ENCODE measurements at regions not wholly inside any gene's neighbourhood (a gene's known extent, or its start where the extent isn't known, plus 50 kb on each side); places are given as distances from the start of the nearest gene placed in this dataset.
A peak's percentile ranks its signal among the peaks of the same experiment; 100 is the strongest.

- no peak for DNase-seq
These were observed 267.1 kb downstream of the ADGB start for GRCh38 chr6:146865756-146866379.

DNA sequence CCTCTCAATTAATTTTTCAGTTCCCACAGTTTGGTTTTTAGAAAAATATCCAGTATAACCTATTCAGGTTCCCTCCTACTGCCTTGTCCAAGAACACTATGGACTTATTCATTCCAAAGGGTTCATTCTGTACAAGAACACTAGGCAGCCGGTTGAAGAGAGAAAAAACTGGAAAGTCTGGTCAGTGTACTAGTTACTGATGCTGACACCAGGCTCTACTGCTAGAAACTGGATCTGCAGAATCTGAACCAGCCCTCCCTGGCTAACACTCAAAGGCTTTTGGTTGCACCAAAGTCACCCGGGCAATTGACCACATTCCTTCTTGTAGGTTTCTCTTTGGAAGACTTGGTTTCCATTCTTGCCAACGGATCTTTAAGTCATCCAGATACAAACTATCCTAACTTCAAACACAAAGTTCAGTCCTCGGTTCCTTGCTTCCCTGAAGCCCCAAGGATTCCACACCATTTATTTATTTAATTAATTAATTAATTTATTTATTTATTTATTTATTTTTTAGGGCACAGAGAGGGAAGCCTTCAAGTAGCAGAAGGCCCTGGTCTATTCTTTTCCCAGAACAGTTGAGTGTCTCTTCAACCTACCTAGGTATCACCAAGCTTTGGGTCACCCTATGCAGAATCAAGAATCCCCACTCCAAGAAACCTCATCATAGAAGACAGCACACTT, 268.1 kb downstream of the ADGB start:
- DNase-seq: no peak

DNA sequence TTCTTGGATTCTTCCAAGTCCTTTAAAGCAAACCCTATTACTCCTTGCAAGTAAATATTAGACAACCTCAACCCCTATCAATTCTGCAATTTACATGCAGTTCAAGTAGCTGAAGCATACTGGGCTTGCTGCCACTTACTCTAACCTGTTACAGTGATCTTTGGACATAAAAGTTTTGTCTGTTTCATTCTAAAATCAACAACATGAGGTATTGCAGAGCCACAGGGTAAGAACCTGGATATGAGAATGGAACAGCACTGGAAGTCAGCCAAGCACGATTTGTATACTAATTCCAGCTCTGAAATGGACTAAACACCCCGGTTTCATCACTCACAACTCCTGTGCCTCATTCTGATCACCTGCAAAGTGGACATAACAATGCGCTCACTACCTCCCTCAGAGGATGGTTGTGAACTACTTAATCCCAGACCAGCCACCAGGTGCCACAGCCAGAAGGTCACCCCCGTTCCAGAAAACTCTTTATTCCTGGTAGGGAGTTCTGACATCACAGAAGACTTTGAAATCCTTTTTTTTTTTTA, 270.0 kb downstream of the ADGB start:
- no peak for DNase-seq

DNA sequence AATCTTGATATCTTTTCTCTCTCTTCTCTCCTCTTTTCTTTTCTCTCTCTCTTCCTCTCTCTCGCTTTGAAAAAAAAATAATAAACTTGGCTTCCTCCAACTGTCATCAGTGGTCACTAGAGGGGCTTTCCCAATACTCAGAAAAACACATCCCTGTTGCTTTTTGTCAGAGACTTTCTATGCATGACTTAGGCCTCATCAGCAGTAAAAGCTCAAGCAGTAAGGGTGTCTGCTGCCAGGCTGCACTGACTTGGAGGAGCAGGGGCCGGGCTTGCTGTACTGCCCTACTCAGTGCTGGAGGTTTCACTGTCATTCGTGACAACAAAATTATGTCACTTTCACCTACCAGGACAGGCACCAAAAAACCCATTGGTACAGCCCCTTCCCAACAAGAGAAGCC, 272.0 kb downstream of the ADGB start:
- peak; percentile 39 for DNase-seq

DNA sequence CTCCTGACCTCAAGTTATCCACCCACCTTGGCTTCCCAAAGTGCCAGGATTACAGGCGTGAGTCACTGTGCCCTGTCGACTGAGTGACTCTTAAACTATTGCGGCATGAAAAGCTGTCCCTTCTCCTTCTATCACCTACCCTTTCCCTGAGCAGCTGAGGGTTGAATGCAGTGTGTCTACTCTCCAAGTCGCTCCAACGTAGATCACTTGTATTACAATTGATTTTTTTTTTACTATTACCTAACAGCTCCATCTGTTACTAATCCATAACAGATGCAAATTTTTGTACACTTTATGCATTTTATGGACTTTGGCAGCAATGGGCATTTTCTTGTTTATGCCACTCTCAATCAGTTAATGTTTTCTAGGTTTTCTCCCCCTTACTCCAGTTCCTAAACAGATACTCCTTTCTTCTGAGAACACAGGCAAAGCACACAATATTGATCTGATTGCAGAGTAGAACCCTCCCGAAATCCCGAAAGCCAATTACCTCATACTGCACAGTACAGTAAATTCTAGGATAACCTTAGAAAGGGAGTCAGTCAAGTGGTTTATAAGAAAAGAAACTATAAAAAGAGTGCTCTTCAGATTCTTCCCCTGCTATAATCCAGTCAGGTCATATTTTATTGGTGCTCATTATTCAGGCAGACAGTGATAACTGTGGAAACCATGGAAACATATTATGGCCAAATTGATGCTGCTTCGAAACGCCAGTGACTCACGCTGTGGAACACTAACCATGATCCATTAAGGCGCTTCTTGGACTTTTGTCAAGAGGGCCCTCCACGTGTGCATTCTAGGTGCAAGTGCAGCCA, 273.0 kb downstream of the ADGB start:
- DNase-seq: no peak

DNA sequence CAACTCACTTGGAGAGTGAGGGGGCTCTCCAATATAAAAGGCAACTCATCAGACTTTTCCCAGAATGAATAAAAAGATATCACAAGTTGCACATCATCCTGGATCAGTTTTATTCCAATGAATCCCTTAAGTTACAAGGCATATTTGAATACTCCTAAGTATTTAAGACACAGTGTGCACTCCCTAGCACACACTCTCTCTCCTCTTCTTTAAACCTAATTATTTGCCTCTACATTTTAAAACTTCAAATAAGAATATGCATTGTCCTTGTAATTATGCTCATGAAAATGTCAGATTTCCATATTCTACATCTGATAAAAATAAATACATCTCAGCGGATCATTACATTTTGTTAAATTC, 273.6 kb downstream of the ADGB start:
- no peak for DNase-seq

DNA sequence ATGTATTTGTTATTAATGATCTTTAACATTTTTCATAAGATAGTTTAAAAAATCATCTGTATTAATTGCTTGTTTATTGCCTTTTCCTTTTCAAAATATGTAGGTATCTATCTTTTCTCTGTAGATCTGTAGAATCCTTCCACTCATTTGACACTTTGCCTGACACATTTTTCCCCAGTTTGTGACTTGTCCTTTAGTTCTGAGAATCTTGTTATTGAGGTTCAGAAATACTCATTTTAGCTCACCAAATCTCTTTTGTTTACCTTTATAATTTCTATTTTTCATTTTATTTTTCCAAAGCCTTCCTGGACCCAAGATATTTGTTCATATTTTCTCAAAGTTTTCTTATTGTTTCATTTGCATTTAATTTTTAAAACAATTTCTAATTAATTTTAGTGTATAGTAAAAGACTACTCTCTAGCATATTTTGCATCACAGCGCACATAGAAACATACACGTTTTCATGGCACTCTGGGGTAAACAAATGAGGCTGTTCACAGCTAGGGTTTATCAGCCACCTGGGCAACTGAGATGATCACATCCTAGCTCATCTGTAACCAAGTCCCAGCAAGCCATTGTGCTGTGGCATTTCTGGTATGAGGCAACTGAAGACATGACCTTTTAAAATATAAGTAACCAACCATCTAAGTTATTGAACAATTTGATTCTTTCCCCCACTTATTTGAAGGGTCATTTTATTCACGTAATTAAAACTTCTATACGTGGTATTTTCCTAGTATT, 275.7 kb downstream of the ADGB start:
- no peak for DNase-seq

GRCh38 chr6:146875927-146876270, 277.1 kb downstream of the ADGB start:
- DNase-seq: no peak

GRCh38 chr6:146876271-146877151, 277.7 kb downstream of the ADGB start:
- peak; percentile 88 for DNase-seq

DNA sequence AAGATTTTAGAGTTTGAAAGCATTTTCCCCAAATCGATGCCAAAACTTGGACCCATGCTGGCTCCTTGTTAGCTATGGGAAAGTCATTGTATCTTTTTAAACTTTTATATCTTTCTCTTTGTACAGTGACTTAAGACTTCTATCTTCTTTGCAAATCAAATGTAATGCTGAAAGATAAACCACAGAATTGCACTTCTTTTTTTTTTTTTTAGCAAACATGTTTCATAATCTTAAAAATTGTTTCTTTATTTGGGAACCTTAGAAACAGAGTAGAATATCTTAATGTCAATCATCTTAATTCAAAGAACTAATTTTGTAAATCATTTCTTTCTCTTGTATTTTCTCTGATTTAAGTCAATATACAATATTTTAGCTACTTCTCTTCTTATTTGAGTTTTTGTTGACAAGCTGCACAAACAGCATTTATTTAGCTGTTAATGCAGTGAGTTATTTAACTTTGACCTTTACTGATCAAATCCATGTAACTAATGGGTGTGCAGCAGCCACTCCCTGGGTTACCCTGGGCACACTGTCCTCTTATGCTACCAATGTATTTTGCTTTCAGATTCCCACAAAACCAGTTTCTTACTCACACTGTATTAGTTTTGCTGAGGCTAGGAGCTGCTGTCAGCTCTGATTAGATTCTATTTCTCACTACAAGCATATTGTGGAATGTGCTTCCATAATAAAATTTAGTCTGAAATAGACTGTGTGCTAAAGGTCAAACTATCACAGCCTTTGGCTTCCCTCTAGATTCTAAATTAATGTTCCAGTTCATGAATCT, 279.6 kb downstream of the ADGB start:
- peak; percentile 65 for DNase-seq

- DNase-seq: peak; percentile 49
These were observed 280.2 kb downstream of the ADGB start for GRCh38 chr6:146878952-146879340.

DNA sequence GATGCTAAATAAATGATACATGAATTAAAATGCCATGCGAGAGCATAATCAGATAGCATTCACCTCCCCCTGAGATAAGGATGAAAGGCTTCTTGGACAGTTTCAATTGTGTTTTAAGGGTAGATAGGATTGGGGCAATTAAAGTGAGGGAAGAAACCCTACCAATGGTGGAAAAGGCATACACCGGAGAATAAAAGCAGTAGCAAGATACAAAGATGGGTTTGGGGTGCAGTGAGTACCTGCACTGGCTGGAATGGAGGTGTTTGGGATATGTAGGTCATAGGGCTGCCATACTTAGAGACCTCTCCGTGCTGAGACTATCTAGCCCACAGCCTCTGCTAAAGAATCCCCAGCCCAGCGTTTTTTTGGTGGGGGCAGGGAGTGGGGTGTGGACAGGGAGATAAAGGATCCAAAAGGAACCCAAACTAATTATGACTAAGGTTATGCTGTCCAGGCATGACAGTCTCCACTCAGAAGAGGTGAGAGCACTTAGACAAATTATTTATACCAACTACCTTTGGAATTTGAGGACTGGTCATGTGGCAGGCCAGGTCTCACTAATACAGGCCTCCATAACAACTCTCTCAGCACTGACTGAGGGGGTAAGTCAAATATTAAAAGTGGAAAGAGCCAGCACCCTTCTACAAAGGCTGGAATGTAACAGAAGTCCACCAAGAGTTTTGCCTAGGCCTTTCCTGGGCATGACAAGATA, 280.8 kb downstream of the ADGB start:
- no peak for DNase-seq

DNA sequence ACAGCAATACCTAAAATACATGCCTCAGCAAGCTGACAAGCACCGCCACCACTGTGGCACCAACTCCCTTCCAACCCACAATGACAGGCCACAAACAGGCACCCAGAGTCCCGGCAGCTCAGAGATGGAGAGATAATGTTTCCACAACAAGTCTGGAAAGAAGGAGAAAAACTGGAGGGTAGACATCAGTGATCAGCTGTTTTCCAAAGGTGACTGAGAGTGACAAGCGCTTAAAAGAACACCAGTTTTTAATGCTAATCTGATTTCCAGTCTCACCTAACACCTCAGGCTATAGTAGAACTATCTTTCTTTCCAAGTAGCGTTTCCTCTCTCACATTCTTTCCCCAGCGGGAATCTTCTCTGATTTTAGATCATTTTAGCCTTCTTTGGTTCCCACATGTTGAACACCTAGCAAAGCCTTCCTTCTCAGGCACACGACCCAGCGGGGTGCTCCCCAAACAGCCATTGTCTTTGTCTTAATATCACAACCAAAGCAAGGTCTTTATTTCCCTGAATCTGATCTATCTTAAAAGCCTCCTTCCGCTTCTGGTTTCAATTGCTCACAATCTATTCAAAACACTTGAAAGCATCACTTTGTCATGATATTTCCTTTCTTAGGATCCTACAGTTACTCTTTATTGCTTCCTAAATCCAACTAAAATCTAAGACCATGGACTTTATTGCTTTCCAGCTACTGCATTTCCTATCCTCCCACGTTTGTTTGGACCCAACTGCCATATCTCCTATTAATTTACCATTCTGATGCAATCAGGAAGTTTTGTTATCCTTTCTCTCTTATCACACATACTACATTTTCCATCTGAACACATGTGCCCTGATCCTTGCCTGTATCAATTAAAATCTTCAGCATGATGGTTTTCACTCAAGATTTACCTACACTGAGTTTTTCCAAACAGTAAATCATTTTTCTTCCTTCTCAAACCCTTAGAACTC, 282.7 kb downstream of the ADGB start:
- DNase-seq: no peak

- DNase-seq: no peak
These were observed 285.1 kb downstream of the ADGB start for GRCh38 chr6:146883640-146884531.

DNA sequence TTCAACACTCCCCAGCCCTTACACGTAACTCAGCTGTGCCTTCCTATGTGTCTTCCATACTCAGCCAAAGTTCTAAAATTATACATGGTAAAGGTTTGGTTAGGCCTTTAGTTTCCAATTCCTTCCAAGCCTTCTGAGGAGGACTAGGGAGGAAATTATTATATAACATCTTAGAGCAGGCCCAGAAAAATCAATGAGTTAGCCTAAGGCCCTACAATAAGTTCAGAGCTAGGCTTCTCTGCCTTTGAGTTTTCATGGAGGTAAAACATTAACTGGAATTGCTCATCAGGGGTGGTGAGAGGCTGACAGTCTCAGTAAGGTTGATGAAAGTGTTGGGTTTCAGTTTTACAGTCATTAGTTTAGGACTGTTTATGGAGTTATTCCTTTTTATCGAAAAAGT, 286.0 kb downstream of the ADGB start:
- no peak for DNase-seq

GRCh38 chr6:146885708-146886457, 287.1 kb downstream of the ADGB start:
- no peak for DNase-seq

GRCh38 chr6:146886587-146887446, 288.0 kb downstream of the ADGB start:
- DNase-seq: no peak

All from inflammatory macrophage treated with lipopolysaccharide for 4 hours (primary cell).